ENCODE measurements at regions not wholly inside any gene's neighbourhood (a gene's known extent, or its start where the extent isn't known, plus 50 kb on each side); places are given as distances from the start of the nearest gene placed in this dataset.

GRCh38 chr6:14786455-14786854 lies 459.4 kb upstream of the JARID2 start:
- Histone ChIP-seq H3K27me3 (ENCODE audit: insufficient read depth, low read depth, low read length) (no peaks in the 10 kb centered on the region), H4K20me1 (ENCODE audit: insufficient read depth) (no peaks in the 10 kb centered on the region), H3K4me3 (ENCODE audit: low read length) (no peak overlapping the region), H3K9me3 (ENCODE audit: low read length) (no peaks in the 10 kb centered on the region), H3K9me2 (ENCODE audit: insufficient read depth, low read length) (no peaks in the 10 kb centered on the region), H3F3A (ENCODE audit: insufficient read depth, low read length, poor library complexity, severe bottlenecking) (no peaks in the 10 kb centered on the region), H3K79me2 (replicated peaks; ENCODE audit: insufficient read depth, low read length) (no peaks in the 10 kb centered on the region), H3K27ac (ENCODE audit: low read length) (no peak overlapping the region), H3K9ac (ENCODE audit: low read length) (no peak overlapping the region), H3K36me3 (ENCODE audit: insufficient read depth, low read length) (no peaks in the 10 kb centered on the region), H2AFZ (ENCODE audit: low read depth, low read length) (no peak overlapping the region), H3K4me2 (ENCODE audit: low read length) (no peak overlapping the region)
- TF ChIP-seq, protein P1, sequence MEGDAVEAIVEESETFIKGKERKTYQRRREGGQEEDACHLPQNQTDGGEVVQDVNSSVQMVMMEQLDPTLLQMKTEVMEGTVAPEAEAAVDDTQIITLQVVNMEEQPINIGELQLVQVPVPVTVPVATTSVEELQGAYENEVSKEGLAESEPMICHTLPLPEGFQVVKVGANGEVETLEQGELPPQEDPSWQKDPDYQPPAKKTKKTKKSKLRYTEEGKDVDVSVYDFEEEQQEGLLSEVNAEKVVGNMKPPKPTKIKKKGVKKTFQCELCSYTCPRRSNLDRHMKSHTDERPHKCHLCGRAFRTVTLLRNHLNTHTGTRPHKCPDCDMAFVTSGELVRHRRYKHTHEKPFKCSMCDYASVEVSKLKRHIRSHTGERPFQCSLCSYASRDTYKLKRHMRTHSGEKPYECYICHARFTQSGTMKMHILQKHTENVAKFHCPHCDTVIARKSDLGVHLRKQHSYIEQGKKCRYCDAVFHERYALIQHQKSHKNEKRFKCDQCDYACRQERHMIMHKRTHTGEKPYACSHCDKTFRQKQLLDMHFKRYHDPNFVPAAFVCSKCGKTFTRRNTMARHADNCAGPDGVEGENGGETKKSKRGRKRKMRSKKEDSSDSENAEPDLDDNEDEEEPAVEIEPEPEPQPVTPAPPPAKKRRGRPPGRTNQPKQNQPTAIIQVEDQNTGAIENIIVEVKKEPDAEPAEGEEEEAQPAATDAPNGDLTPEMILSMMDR (IDR thresholded peaks at IDR 0.05; ENCODE audit: poor library complexity, severe bottlenecking), result no peak
- TF ChIP-seq POLR2AphosphoS5 (IDR thresholded peaks at IDR 0.05) (no peak), TAF1 (IDR thresholded peaks at IDR 0.05; ENCODE audit: low read depth) (no peak), MXI1 (conservative IDR thresholded peaks at IDR 0.05; ENCODE audit: poor library complexity, severe bottlenecking) (no peak), EP300 (conservative IDR thresholded peaks at IDR 0.05; ENCODE audit: poor library complexity, severe bottlenecking) (no peak), RAD21 (conservative IDR thresholded peaks at IDR 0.05) (no peak), EZH2 (IDR thresholded peaks at IDR 0.05; ENCODE audit: borderline replicate concordance, insufficient read depth, low read length, poor library complexity, severe bottlenecking) (no peak)
- TF ChIP-seq, protein P2, sequence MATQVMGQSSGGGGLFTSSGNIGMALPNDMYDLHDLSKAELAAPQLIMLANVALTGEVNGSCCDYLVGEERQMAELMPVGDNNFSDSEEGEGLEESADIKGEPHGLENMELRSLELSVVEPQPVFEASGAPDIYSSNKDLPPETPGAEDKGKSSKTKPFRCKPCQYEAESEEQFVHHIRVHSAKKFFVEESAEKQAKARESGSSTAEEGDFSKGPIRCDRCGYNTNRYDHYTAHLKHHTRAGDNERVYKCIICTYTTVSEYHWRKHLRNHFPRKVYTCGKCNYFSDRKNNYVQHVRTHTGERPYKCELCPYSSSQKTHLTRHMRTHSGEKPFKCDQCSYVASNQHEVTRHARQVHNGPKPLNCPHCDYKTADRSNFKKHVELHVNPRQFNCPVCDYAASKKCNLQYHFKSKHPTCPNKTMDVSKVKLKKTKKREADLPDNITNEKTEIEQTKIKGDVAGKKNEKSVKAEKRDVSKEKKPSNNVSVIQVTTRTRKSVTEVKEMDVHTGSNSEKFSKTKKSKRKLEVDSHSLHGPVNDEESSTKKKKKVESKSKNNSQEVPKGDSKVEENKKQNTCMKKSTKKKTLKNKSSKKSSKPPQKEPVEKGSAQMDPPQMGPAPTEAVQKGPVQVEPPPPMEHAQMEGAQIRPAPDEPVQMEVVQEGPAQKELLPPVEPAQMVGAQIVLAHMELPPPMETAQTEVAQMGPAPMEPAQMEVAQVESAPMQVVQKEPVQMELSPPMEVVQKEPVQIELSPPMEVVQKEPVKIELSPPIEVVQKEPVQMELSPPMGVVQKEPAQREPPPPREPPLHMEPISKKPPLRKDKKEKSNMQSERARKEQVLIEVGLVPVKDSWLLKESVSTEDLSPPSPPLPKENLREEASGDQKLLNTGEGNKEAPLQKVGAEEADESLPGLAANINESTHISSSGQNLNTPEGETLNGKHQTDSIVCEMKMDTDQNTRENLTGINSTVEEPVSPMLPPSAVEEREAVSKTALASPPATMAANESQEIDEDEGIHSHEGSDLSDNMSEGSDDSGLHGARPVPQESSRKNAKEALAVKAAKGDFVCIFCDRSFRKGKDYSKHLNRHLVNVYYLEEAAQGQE (IDR thresholded peaks at IDR 0.05; ENCODE audit: borderline replicate concordance), result no peak

DNA sequence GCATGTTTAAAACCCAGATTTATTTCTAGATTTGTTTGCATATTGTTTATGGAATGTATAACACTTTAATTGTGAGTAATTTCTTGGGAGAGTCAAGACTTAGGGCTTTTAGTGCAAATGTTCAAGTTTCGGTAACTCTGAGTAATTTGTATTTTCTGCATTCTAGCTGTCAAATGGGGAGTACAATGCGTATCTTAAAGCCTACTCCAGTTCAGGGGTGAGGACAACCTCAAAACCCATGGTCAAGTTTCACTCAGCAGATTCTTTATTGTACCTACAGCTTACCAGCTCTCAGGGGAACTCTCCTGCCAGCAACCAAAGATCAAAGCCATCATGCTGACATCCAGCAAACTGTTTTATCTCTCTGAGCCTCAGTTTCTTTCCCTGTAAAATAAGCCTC lies 458.6 kb upstream of the JARID2 start:
- Histone ChIP-seq H3F3A (ENCODE audit: insufficient read depth, low read length, poor library complexity, severe bottlenecking) (no peaks in the 10 kb centered on the region), H3K9me3 (ENCODE audit: low read length) (no peaks in the 10 kb centered on the region), H3K4me3 (ENCODE audit: low read length) (no peak overlapping the region), H3K9ac (ENCODE audit: low read length) (no peak overlapping the region), H3K27ac (ENCODE audit: low read length) (no peak overlapping the region), H3K9me2 (ENCODE audit: insufficient read depth, low read length) (no peaks in the 10 kb centered on the region), H3K79me2 (replicated peaks; ENCODE audit: insufficient read depth, low read length) (no peaks in the 10 kb centered on the region), H3K4me2 (ENCODE audit: low read length) (no peak overlapping the region), H2AFZ (ENCODE audit: low read depth, low read length) (no peak overlapping the region), H3K27me3 (ENCODE audit: insufficient read depth, low read depth, low read length) (no peaks in the 10 kb centered on the region), H4K20me1 (ENCODE audit: insufficient read depth) (no peaks in the 10 kb centered on the region), H3K36me3 (ENCODE audit: insufficient read depth, low read length) (no peaks in the 10 kb centered on the region)
- TF ChIP-seq, protein P1 (IDR thresholded peaks at IDR 0.05; ENCODE audit: poor library complexity, severe bottlenecking), result no peak
- no peak for TF ChIP-seq EZH2 (IDR thresholded peaks at IDR 0.05; ENCODE audit: borderline replicate concordance, insufficient read depth, low read length, poor library complexity, severe bottlenecking)
